GM23338 (cell line): ENCODE measurements at regions not wholly inside any gene's neighbourhood (a gene's known extent, or its start where the extent isn't known, plus 50 kb on each side); places are given as distances from the start of the nearest gene placed in this dataset.

Experiments
- ATAC-seq: fragments of 200-7000 bp; cut with Tn5 transposase; 3 replicates; pipeline ENCODE4 v1.9.1; 2020
- DNase-seq: peaks from one replicate; pipeline ENCODE4 v3.0.0-alpha.2; 2015; ENCODE audit warnings: low spot score
- H2AFZ ChIP-seq: fragments of 200-600 bp; sonication (generic); 2 replicates; pipeline ENCODE4 v1.8.0; 2016; ENCODE audit warnings: antibody characterized with exemption, mild to moderate bottlenecking, moderate library complexity
- H3F3A ChIP-seq: fragments of 200-600 bp; sonication (generic); replicated peaks from 2 replicates; pipeline ENCODE4 v1.8.0; 2017; ENCODE audit warnings: antibody characterized with exemption, mixed run types, low read depth
- H3K27ac ChIP-seq: fragments of 200-600 bp; sonication (generic); 2 replicates; pipeline ENCODE4 v1.6.1; 2016; ENCODE audit warnings: low read depth
- H3K27me3 ChIP-seq: fragments of 200-600 bp; sonication (generic); 2 replicates; pipeline ENCODE4 v1.8.0; 2016; ENCODE audit warnings: mild to moderate bottlenecking, mixed run types, moderate library complexity; ENCODE audit not compliant: insufficient read depth
- H3K36me3 ChIP-seq: fragments of 200-600 bp; sonication (generic); 2 replicates; pipeline ENCODE4 v1.8.0; 2016; ENCODE audit warnings: mild to moderate bottlenecking; ENCODE audit not compliant: insufficient read depth
- H3K4me1 ChIP-seq: fragments of 200-600 bp; sonication (generic); 2 replicates; pipeline ENCODE4 v1.8.0; 2016; ENCODE audit warnings: mild to moderate bottlenecking, moderate library complexity; ENCODE audit not compliant: insufficient read depth
- H3K4me2 ChIP-seq: fragments of 200-600 bp; sonication (generic); 2 replicates; pipeline ENCODE4 v1.7.1; 2017; ENCODE audit warnings: mixed run types
- H3K4me3 ChIP-seq: fragments of 200-600 bp; sonication (generic); 2 replicates; pipeline ENCODE4 v1.6.1; 2016; ENCODE audit warnings: mixed run types
- H3K79me2 ChIP-seq: fragments of 200-600 bp; sonication (generic); replicated peaks from 2 replicates; pipeline ENCODE4 v1.8.0; 2017; ENCODE audit warnings: mild to moderate bottlenecking; ENCODE audit not compliant: insufficient read depth
- H3K9me2 ChIP-seq: fragments of 200-600 bp; sonication (generic); 2 replicates; pipeline ENCODE4 v1.8.0; 2017; ENCODE audit not compliant: insufficient read depth
- H4K20me1 ChIP-seq: fragments of 200-600 bp; sonication (generic); replicated peaks from 2 replicates; pipeline ENCODE4 v1.8.0; 2017; ENCODE audit warnings: mild to moderate bottlenecking; ENCODE audit not compliant: insufficient read depth
- H3K27ac Mint-ChIP-seq: 2 replicates; pipeline ENCODE4 v1.8.0; 2020; ENCODE audit warnings: inconsistent platforms, mild to moderate bottlenecking, moderate library complexity, mixed read lengths
- H3K27me3 Mint-ChIP-seq: 3 replicates; pipeline ENCODE4 v1.8.0; 2022; ENCODE audit warnings: low read depth, mild to moderate bottlenecking, moderate library complexity, mixed read lengths, inconsistent platforms; ENCODE audit not compliant: insufficient read depth, poor library complexity
- H3K36me3 Mint-ChIP-seq: 3 replicates; pipeline ENCODE4 v1.8.0; 2021; ENCODE audit warnings: low read depth, mild to moderate bottlenecking, inconsistent platforms, moderate library complexity, mixed read lengths
- H3K4me1 Mint-ChIP-seq: 3 replicates; pipeline ENCODE4 v1.8.0; 2020; ENCODE audit warnings: mild to moderate bottlenecking, inconsistent platforms, mixed read lengths
- H3K4me3 Mint-ChIP-seq: 3 replicates; pipeline ENCODE4 v1.8.0; 2021; ENCODE audit warnings: moderate library complexity, mild to moderate bottlenecking, inconsistent platforms, mixed read lengths
- H3K9me3 Mint-ChIP-seq: 3 replicates; pipeline ENCODE4 v1.8.0; 2020; ENCODE audit warnings: moderate library complexity, mild to moderate bottlenecking, inconsistent platforms, mixed read lengths
- CREB1 ChIP-seq: fragments of 250-450 bp; sonication (Bioruptor Pico); IDR thresholded peaks from 2 replicates; pipeline ENCODE4 v1.5.0; 2020; ENCODE audit warnings: low read depth, mild to moderate bottlenecking, moderate library complexity
- EZH2 ChIP-seq: fragments of 200-600 bp; sonication (generic); IDR thresholded peaks from one replicate; pipeline ENCODE4 v1.8.0; 2017; ENCODE audit warnings: antibody characterized with exemption, mild to moderate bottlenecking, low read depth; ENCODE audit not compliant: unreplicated experiment
- EZH2phosphoT487 ChIP-seq: fragments of 200-600 bp; sonication (generic); IDR thresholded peaks from one replicate; pipeline ENCODE4 v1.8.1; 2018; ENCODE audit warnings: antibody characterized with exemption; ENCODE audit not compliant: unreplicated experiment
- NANOG ChIP-seq: IDR thresholded peaks from 2 replicates; pipeline ENCODE4 v1.6.1; 2016; ENCODE audit warnings: antibody characterized with exemption, borderline replicate concordance
- POLR2AphosphoS5 ChIP-seq: IDR thresholded peaks from 2 replicates; pipeline ENCODE4 v1.6.1; 2016; ENCODE audit warnings: antibody characterized with exemption, low read depth
- ZNF114 ChIP-seq: fragments of 250-450 bp; sonication (Bioruptor Pico); IDR thresholded peaks from 2 replicates; pipeline ENCODE4 v1.5.0; 2020; ENCODE audit warnings: mild to moderate bottlenecking, moderate library complexity
- TF ChIP-seq, protein P1 (sequence below), 2 experiments: fragments of 200-600 bp in 1 of 2; sonication (generic) in 1 of 2; conservative IDR thresholded peaks; 2 replicates each; pipeline versions ENCODE4 v1.5.1 to v1.6.1; 2016 to 2017; ENCODE audit warnings: antibody characterized with exemption in 2 of 2, low read depth in 2 of 2, mild to moderate bottlenecking in 2 of 2, moderate library complexity in 1 of 2
- TF ChIP-seq, protein P2 (sequence below): fragments of 250-450 bp; sonication (Bioruptor Pico); IDR thresholded peaks from 2 replicates; pipeline ENCODE4 v1.5.0; 2020; ENCODE audit warnings: mild to moderate bottlenecking, moderate library complexity
- TF ChIP-seq, protein P3 (sequence below): IDR thresholded peaks from one replicate; pipeline ENCODE4 v1.6.1; 2018; ENCODE audit warnings: antibody characterized with exemption; ENCODE audit not compliant: unreplicated experiment

DNA sequence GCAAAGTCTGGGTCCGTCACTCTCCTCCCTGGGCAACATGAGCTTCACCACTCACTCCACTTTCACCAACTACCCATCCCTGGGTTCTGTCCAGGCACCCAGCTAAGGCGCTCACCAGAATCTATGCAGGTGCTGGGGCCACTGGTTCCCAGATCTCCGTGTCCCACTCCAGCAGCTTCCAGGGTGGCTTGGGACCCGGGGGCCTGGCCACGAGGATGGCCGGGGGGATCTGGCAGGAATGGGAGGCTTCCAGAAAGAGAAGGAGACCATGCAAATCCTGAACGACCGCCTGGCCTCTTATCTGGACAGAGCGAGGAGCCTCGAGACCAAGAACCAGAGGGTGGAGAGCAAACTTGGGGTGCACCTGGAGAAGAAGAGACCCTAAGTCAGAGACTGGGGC, 1611.0 kb upstream of the ACO1 start:
- H3K79me2 ChIP-seq = no peaks in the 10 kb centered on the region
- peaks cover 12% of the 10 kb centered on the region; the same call in 1 of the 2 replicates for H3K9me2 ChIP-seq
- TF ChIP-seq CREB1 (CRISPR knock-in tag) (no peak), EZH2 (no peak), POLR2AphosphoS5 (no peak), NANOG (no peak), ZNF114 (no peak), EZH2phosphoT487 (no peak)
- TF ChIP-seq, protein P1, sequence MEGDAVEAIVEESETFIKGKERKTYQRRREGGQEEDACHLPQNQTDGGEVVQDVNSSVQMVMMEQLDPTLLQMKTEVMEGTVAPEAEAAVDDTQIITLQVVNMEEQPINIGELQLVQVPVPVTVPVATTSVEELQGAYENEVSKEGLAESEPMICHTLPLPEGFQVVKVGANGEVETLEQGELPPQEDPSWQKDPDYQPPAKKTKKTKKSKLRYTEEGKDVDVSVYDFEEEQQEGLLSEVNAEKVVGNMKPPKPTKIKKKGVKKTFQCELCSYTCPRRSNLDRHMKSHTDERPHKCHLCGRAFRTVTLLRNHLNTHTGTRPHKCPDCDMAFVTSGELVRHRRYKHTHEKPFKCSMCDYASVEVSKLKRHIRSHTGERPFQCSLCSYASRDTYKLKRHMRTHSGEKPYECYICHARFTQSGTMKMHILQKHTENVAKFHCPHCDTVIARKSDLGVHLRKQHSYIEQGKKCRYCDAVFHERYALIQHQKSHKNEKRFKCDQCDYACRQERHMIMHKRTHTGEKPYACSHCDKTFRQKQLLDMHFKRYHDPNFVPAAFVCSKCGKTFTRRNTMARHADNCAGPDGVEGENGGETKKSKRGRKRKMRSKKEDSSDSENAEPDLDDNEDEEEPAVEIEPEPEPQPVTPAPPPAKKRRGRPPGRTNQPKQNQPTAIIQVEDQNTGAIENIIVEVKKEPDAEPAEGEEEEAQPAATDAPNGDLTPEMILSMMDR (conservative IDR thresholded peaks at IDR 0.05; ENCODE audit: low read depth in 2 of 2) = no peak
- TF ChIP-seq, protein P2, sequence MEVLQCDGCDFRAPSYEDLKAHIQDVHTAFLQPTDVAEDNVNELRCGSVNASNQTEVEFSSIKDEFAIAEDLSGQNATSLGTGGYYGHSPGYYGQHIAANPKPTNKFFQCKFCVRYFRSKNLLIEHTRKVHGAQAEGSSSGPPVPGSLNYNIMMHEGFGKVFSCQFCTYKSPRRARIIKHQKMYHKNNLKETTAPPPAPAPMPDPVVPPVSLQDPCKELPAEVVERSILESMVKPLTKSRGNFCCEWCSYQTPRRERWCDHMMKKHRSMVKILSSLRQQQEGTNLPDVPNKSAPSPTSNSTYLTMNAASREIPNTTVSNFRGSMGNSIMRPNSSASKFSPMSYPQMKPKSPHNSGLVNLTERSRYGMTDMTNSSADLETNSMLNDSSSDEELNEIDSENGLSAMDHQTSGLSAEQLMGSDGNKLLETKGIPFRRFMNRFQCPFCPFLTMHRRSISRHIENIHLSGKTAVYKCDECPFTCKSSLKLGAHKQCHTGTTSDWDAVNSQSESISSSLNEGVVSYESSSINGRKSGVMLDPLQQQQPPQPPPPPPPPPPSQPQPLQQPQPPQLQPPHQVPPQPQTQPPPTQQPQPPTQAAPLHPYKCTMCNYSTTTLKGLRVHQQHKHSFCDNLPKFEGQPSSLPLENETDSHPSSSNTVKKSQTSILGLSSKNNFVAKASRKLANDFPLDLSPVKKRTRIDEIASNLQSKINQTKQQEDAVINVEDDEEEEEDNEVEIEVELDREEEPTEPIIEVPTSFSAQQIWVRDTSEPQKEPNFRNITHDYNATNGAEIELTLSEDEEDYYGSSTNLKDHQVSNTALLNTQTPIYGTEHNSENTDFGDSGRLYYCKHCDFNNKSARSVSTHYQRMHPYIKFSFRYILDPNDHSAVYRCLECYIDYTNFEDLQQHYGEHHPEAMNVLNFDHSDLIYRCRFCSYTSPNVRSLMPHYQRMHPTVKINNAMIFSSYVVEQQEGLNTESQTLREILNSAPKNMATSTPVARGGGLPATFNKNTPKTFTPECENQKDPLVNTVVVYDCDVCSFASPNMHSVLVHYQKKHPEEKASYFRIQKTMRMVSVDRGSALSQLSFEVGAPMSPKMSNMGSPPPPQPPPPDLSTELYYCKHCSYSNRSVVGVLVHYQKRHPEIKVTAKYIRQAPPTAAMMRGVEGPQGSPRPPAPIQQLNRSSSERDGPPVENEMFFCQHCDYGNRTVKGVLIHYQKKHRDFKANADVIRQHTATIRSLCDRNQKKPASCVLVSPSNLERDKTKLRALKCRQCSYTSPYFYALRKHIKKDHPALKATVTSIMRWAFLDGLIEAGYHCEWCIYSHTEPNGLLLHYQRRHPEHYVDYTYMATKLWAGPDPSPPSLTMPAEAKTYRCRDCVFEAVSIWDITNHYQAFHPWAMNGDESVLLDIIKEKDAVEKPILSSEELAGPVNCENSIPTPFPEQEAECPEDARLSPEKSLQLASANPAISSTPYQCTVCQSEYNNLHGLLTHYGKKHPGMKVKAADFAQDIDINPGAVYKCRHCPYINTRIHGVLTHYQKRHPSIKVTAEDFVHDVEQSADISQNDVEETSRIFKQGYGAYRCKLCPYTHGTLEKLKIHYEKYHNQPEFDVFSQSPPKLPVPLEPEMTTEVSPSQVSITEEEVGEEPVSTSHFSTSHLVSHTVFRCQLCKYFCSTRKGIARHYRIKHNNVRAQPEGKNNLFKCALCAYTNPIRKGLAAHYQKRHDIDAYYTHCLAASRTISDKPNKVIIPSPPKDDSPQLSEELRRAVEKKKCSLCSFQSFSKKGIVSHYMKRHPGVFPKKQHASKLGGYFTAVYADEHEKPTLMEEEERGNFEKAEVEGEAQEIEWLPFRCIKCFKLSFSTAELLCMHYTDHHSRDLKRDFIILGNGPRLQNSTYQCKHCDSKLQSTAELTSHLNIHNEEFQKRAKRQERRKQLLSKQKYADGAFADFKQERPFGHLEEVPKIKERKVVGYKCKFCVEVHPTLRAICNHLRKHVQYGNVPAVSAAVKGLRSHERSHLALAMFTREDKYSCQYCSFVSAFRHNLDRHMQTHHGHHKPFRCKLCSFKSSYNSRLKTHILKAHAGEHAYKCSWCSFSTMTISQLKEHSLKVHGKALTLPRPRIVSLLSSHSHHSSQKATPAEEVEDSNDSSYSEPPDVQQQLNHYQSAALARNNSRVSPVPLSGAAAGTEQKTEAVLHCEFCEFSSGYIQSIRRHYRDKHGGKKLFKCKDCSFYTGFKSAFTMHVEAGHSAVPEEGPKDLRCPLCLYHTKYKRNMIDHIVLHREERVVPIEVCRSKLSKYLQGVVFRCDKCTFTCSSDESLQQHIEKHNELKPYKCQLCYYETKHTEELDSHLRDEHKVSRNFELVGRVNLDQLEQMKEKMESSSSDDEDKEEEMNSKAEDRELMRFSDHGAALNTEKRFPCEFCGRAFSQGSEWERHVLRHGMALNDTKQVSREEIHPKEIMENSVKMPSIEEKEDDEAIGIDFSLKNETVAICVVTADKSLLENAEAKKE (CRISPR knock-in tag) = no peak
- TF ChIP-seq, protein P3, sequence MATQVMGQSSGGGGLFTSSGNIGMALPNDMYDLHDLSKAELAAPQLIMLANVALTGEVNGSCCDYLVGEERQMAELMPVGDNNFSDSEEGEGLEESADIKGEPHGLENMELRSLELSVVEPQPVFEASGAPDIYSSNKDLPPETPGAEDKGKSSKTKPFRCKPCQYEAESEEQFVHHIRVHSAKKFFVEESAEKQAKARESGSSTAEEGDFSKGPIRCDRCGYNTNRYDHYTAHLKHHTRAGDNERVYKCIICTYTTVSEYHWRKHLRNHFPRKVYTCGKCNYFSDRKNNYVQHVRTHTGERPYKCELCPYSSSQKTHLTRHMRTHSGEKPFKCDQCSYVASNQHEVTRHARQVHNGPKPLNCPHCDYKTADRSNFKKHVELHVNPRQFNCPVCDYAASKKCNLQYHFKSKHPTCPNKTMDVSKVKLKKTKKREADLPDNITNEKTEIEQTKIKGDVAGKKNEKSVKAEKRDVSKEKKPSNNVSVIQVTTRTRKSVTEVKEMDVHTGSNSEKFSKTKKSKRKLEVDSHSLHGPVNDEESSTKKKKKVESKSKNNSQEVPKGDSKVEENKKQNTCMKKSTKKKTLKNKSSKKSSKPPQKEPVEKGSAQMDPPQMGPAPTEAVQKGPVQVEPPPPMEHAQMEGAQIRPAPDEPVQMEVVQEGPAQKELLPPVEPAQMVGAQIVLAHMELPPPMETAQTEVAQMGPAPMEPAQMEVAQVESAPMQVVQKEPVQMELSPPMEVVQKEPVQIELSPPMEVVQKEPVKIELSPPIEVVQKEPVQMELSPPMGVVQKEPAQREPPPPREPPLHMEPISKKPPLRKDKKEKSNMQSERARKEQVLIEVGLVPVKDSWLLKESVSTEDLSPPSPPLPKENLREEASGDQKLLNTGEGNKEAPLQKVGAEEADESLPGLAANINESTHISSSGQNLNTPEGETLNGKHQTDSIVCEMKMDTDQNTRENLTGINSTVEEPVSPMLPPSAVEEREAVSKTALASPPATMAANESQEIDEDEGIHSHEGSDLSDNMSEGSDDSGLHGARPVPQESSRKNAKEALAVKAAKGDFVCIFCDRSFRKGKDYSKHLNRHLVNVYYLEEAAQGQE = no peak
- Mint-ChIP-seq H3K4me1 (no peaks in the 10 kb centered on the region), H3K4me3 (no peak overlapping the region), H3K9me3 (peaks cover 9% of the 10 kb centered on the region; the same call in 2 of the 3 replicates), H3K27me3 (peaks cover 2% of the 10 kb centered on the region), H3K36me3 (peaks cover 7% of the 10 kb centered on the region), H3K27ac (no peak overlapping the region)
- no peak overlapping the region for H3K4me3 ChIP-seq
- DNase-seq (no peak), ATAC-seq (no peak)
- no peak overlapping the region for H3K27ac ChIP-seq
- H3K4me2 ChIP-seq = no peak overlapping the region
- H4K20me1 ChIP-seq = no peaks in the 10 kb centered on the region
- no peaks in the 10 kb centered on the region for H3K27me3 ChIP-seq
- no peaks in the 10 kb centered on the region for H3K36me3 ChIP-seq
- H2AFZ ChIP-seq = no peak overlapping the region
- H3K4me1 ChIP-seq = no peaks in the 10 kb centered on the region
- H3F3A ChIP-seq = no peaks in the 10 kb centered on the region
